Caco-2 (cell line): ENCODE measurements at regions not wholly inside any gene's neighbourhood (a gene's known extent, or its start where the extent isn't known, plus 50 kb on each side); places are given as distances from the start of the nearest gene placed in this dataset.

Source experiments
- BruUV-seq: library from RNA; stranded (reverse); fragments of 400-500 nt; replicated peaks from 2 replicates; lab custom pipeline; 2021; lab: Mats Ljungman, UMichigan
- CTCF ChIA-PET: fragments of 300-600 bp; sonication (Branson Sonifier 250); formaldehyde crosslinking; loops from one replicate; lab custom pipeline; 2022; ENCODE audit warnings: antibody characterized with exemption; lab: Charles Lee
- POLR2A ChIA-PET: fragments of 300-600 bp; sonication (Branson Sonifier 250); formaldehyde crosslinking; loops from one replicate; lab custom pipeline; 2022; ENCODE audit warnings: antibody characterized with exemption; lab: Charles Lee
- DNase-seq, 2 experiments: peaks; one replicate each; pipeline versions ENCODE4 v3.0.0 to v3.0.0-alpha.2; 2020 to 2022
- H3K27me3 ChIP-seq: replicated peaks from 2 replicates; pipeline ENCODE4 v1.6.0; 2011; ENCODE audit warnings: low read length; ENCODE audit not compliant: control insufficient read depth, insufficient read depth
- H3K36me3 ChIP-seq: 2 replicates; pipeline ENCODE4 v1.5.1; 2011; ENCODE audit warnings: low read length; ENCODE audit not compliant: control insufficient read depth, insufficient read depth
- H3K4me1 ChIP-seq: fragments of 250-450 bp; sonication (Bioruptor Pico); 2 replicates; pipeline ENCODE4 v1.5.1; 2020; ENCODE audit warnings: mild to moderate bottlenecking
- H3K4me3 ChIP-seq: 2 replicates; pipeline ENCODE4 v1.5.1; 2011; ENCODE audit warnings: low read depth, mild to moderate bottlenecking, control low read depth, low read length
- H3K9me3 ChIP-seq: fragments of 250-450 bp; sonication (Bioruptor Pico); 2 replicates; pipeline ENCODE4 v1.5.1; 2020; ENCODE audit warnings: mild to moderate bottlenecking, moderate library complexity
- H3K27ac Mint-ChIP-seq: one replicate; pipeline ENCODE4 v1.8.0; 2022; ENCODE audit warnings: mixed read lengths; ENCODE audit not compliant: unreplicated experiment
- H3K27me3 Mint-ChIP-seq: one replicate; pipeline ENCODE4 v1.8.0; 2022; ENCODE audit warnings: mixed read lengths; ENCODE audit not compliant: insufficient read depth, unreplicated experiment
- H3K36me3 Mint-ChIP-seq: one replicate; pipeline ENCODE4 v1.8.0; 2022; ENCODE audit warnings: mild to moderate bottlenecking, mixed read lengths; ENCODE audit not compliant: insufficient read depth, unreplicated experiment
- H3K4me1 Mint-ChIP-seq: one replicate; pipeline ENCODE4 v1.8.0; 2022; ENCODE audit warnings: low read depth, mixed read lengths; ENCODE audit not compliant: unreplicated experiment
- H3K4me3 Mint-ChIP-seq: one replicate; pipeline ENCODE4 v1.8.0; 2022; ENCODE audit warnings: mild to moderate bottlenecking, moderate library complexity, mixed read lengths; ENCODE audit not compliant: unreplicated experiment
- H3K9me3 Mint-ChIP-seq: one replicate; pipeline ENCODE4 v1.8.0; 2022; ENCODE audit warnings: mixed read lengths; ENCODE audit not compliant: unreplicated experiment
- intact Hi-C: fragments of 100-400 bp; cut with micrococcal nuclease; formaldehyde crosslinking; loops from one replicate; pipeline ENCODE4 v1.10.0; 2022; ENCODE audit not compliant: unreplicated experiment
- TF ChIP-seq, protein P1 (sequence below), 2 experiments: fragments of 200-600 bp in 1 of 2; IDR thresholded peaks; 1 replicate in 1 of 2; 2 replicates in 1 of 2; pipeline versions ENCODE4 v1.5.1 to v1.8.0; 2011 to 2022; ENCODE audit warnings: antibody characterized with exemption in 1 of 2, control low read depth in 1 of 2, inconsistent platforms in 1 of 2, low read depth in 1 of 2, low read length in 1 of 2, mild to moderate bottlenecking in 1 of 2, moderate library complexity in 1 of 2; ENCODE audit not compliant: insufficient read depth in 1 of 2, severe bottlenecking in 1 of 2, unreplicated experiment in 1 of 2

DNA sequence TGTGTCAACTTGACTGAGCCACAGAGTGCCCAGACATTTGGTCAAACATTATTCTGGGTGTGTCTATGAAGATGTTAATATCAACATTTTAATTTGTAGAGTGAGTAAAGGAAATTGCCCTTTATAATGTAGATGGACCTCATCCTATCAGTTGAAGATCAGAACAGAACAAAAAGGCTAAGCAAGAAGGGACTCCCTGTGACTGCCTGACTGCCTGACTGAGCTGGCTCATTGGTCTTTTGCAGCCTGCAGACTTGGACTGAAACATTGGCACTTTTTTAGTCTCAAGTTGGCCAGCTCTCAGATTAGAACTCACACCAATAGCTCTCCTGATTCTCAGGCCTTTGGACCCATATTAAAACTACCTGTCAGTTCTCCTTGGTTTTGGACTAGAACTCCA, 600.4 kb upstream of the SLITRK6 start:
- no peaks in the 10 kb centered on the region for H3K9me3 ChIP-seq
- no peaks in the 10 kb centered on the region for H3K27me3 Mint-ChIP-seq
- H3K27me3 ChIP-seq: no peaks in the 10 kb centered on the region
- H3K36me3 ChIP-seq: no peaks in the 10 kb centered on the region
- H3K4me1 Mint-ChIP-seq: no peaks in the 10 kb centered on the region
- H3K4me3 Mint-ChIP-seq: no peak overlapping the region
- intact Hi-C loops: no loop called here
- no peaks in the 10 kb centered on the region for H3K9me3 Mint-ChIP-seq
- H3K27ac Mint-ChIP-seq: no peak overlapping the region
- DNase-seq: no peak
- BruUV-seq: no TSS peak
- ChIA-PET CTCF (no interaction called here), POLR2A (no interaction called here)
- H3K36me3 Mint-ChIP-seq: no peaks in the 10 kb centered on the region
- no peaks in the 10 kb centered on the region for H3K4me1 ChIP-seq
- H3K4me3 ChIP-seq: no peak overlapping the region
- TF ChIP-seq, protein P1, sequence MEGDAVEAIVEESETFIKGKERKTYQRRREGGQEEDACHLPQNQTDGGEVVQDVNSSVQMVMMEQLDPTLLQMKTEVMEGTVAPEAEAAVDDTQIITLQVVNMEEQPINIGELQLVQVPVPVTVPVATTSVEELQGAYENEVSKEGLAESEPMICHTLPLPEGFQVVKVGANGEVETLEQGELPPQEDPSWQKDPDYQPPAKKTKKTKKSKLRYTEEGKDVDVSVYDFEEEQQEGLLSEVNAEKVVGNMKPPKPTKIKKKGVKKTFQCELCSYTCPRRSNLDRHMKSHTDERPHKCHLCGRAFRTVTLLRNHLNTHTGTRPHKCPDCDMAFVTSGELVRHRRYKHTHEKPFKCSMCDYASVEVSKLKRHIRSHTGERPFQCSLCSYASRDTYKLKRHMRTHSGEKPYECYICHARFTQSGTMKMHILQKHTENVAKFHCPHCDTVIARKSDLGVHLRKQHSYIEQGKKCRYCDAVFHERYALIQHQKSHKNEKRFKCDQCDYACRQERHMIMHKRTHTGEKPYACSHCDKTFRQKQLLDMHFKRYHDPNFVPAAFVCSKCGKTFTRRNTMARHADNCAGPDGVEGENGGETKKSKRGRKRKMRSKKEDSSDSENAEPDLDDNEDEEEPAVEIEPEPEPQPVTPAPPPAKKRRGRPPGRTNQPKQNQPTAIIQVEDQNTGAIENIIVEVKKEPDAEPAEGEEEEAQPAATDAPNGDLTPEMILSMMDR (IDR thresholded peaks at IDR 0.05; ENCODE audit: insufficient read depth in 1 of 2, low read depth in 1 of 2, low read length in 1 of 2, severe bottlenecking in 1 of 2, unreplicated experiment in 1 of 2): no peak

DNA sequence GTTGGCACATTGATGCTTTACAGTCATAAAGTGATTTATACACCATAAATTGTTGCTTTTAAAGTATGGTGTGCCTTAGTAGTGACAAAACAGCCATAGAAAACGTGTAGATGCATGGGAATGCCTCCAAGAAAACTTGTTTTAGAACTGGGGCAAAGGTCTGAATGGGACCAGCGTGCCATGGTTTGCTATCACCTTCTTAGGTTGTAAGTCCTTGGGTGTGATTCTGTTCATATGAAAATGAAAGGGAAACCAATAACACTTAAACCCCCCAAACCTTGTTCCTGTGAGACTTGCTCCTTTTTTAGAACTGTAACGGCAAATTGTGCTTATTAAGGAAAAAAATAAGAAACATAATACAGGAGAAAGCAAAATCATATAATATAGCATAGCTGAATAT, 603.3 kb upstream of the SLITRK6 start:
- Mint-ChIP-seq H3K4me3 (no peak overlapping the region), H3K27ac (no peak overlapping the region), H3K36me3 (no peaks in the 10 kb centered on the region), H3K9me3 (no peaks in the 10 kb centered on the region), H3K27me3 (no peaks in the 10 kb centered on the region), H3K4me1 (no peaks in the 10 kb centered on the region)
- H3K4me1 ChIP-seq: no peaks in the 10 kb centered on the region
- H3K27me3 ChIP-seq: no peaks in the 10 kb centered on the region
- no peaks in the 10 kb centered on the region for H3K9me3 ChIP-seq
- no peaks in the 10 kb centered on the region for H3K36me3 ChIP-seq
- POLR2A ChIA-PET: no interaction called here
- CTCF ChIA-PET: no interaction called here
- no peak for DNase-seq
- no TSS peak for BruUV-seq
- TF ChIP-seq, protein P1 (IDR thresholded peaks at IDR 0.05; ENCODE audit: insufficient read depth in 1 of 2, low read depth in 1 of 2, low read length in 1 of 2, severe bottlenecking in 1 of 2, unreplicated experiment in 1 of 2): no peak
- intact Hi-C loops: no loop called here
- H3K4me3 ChIP-seq: no peak overlapping the region

- intact Hi-C loops: no loop called here
- TF ChIP-seq, protein P1 (IDR thresholded peaks at IDR 0.05; ENCODE audit: insufficient read depth in 1 of 2, low read depth in 1 of 2, low read length in 1 of 2, severe bottlenecking in 1 of 2, unreplicated experiment in 1 of 2): no peak
- H3K9me3 Mint-ChIP-seq: no peaks in the 10 kb centered on the region
- DNase-seq: no peak
- no peaks in the 10 kb centered on the region for H3K4me1 ChIP-seq
- H3K27me3 ChIP-seq: no peaks in the 10 kb centered on the region
- no peak overlapping the region for H3K4me3 Mint-ChIP-seq
- ChIA-PET POLR2A (no interaction called here), CTCF (no interaction called here)
- no peaks in the 10 kb centered on the region for H3K9me3 ChIP-seq
- no TSS peak for BruUV-seq
- no peaks in the 10 kb centered on the region for H3K4me1 Mint-ChIP-seq
- H3K27ac Mint-ChIP-seq: no peak overlapping the region
- no peaks in the 10 kb centered on the region for H3K27me3 Mint-ChIP-seq
- no peak overlapping the region for H3K4me3 ChIP-seq
- H3K36me3 ChIP-seq: no peaks in the 10 kb centered on the region
- H3K36me3 Mint-ChIP-seq: no peaks in the 10 kb centered on the region
These were observed 604.0 kb upstream of the SLITRK6 start for GRCh38 chr13:86403181-86403580.
